Astrocyte (in vitro differentiated cells and primary cell): ENCODE measurements at regions not wholly inside any gene's neighbourhood (a gene's known extent, or its start where the extent isn't known, plus 50 kb on each side); places are given as distances from the start of the nearest gene placed in this dataset.
A peak's percentile ranks its signal among the peaks of the same experiment; 100 is the strongest.

Experiments used
- DNase-seq: peaks from one replicate; pipeline ENCODE4 v3.0.0-alpha.2; 2010; ENCODE audit warnings: low read depth
- FAIRE-seq: peaks from 2 replicates; lab custom pipeline; 2011; peaks lifted over from hg19 to GRCh38; lab: Jason Lieb, UNC
- H2AFZ ChIP-seq: 2 replicates; pipeline ENCODE4 v1.6.0; 2012; ENCODE audit warnings: low read depth, low read length, inconsistent platforms
- H3K27ac ChIP-seq: 2 replicates; pipeline ENCODE4 v1.5.1; 2011; ENCODE audit warnings: low read depth, low read length, inconsistent platforms
- H3K27me3 ChIP-seq: 2 replicates; pipeline ENCODE4 v1.6.0; 2011; ENCODE audit warnings: low read length, inconsistent platforms; ENCODE audit not compliant: insufficient read depth
- H3K36me3 ChIP-seq: 2 replicates; pipeline ENCODE4 v1.5.1; 2011; ENCODE audit warnings: low read length, inconsistent platforms; ENCODE audit not compliant: insufficient read depth
- H3K4me1 ChIP-seq: 2 replicates; pipeline ENCODE4 v1.5.1; 2011; ENCODE audit warnings: low read length, inconsistent platforms; ENCODE audit not compliant: insufficient read depth
- H3K4me2 ChIP-seq: 2 replicates; pipeline ENCODE4 v1.6.0; 2012; ENCODE audit warnings: low read length, inconsistent platforms
- H3K4me3 ChIP-seq: 2 replicates; pipeline ENCODE4 v1.5.1; 2011; ENCODE audit warnings: low read depth, mild to moderate bottlenecking, low read length, inconsistent platforms; ENCODE audit not compliant: insufficient read depth
- H3K79me2 ChIP-seq: 2 replicates; pipeline ENCODE4 v1.6.0; 2012; ENCODE audit warnings: mild to moderate bottlenecking, low read length, inconsistent platforms; ENCODE audit not compliant: insufficient read depth
- H3K9ac ChIP-seq: 2 replicates; pipeline ENCODE4 v1.6.0; 2012; ENCODE audit warnings: mild to moderate bottlenecking, low read length, inconsistent platforms
- H3K9me3 ChIP-seq: 2 replicates; pipeline ENCODE4 v1.5.1; 2012; ENCODE audit warnings: low read depth, mild to moderate bottlenecking, low read length, inconsistent platforms; ENCODE audit not compliant: insufficient read depth
- H4K20me1 ChIP-seq: 2 replicates; pipeline ENCODE4 v1.6.0; 2012; ENCODE audit warnings: low read length, inconsistent platforms; ENCODE audit not compliant: insufficient read depth
- H3K27ac Mint-ChIP-seq: one replicate; pipeline ENCODE4 v1.8.0; 2021; ENCODE audit warnings: mild to moderate bottlenecking, mixed read lengths; ENCODE audit not compliant: unreplicated experiment
- H3K27me3 Mint-ChIP-seq: one replicate; pipeline ENCODE4 v1.8.0; 2021; ENCODE audit warnings: low read depth, mixed read lengths; ENCODE audit not compliant: unreplicated experiment
- H3K36me3 Mint-ChIP-seq: one replicate; pipeline ENCODE4 v1.8.0; 2021; ENCODE audit warnings: low read depth, mixed read lengths; ENCODE audit not compliant: unreplicated experiment
- H3K4me1 Mint-ChIP-seq: one replicate; pipeline ENCODE4 v1.8.0; 2021; ENCODE audit warnings: low read depth, mixed read lengths; ENCODE audit not compliant: unreplicated experiment
- H3K4me3 Mint-ChIP-seq: one replicate; pipeline ENCODE4 v1.8.0; 2021; ENCODE audit warnings: mild to moderate bottlenecking, moderate library complexity, mixed read lengths; ENCODE audit not compliant: unreplicated experiment
- H3K9me3 Mint-ChIP-seq: one replicate; pipeline ENCODE4 v1.8.0; 2021; ENCODE audit warnings: mild to moderate bottlenecking, mixed read lengths; ENCODE audit not compliant: unreplicated experiment
- CTCF ChIP-seq: IDR thresholded peaks from 2 replicates; pipeline ENCODE4 v1.5.1; 2011; ENCODE audit warnings: low read depth, mild to moderate bottlenecking, inconsistent platforms, low read length, moderate library complexity; ENCODE audit not compliant: insufficient read depth
- EZH2 ChIP-seq: IDR thresholded peaks from 2 replicates; pipeline ENCODE4 v1.6.1; 2012; ENCODE audit warnings: mild to moderate bottlenecking, low read length, inconsistent platforms; ENCODE audit not compliant: insufficient read depth

GRCh38 chr1:48109390-48110013 is 112.3 kb upstream of the TRABD2B start:
- no peaks in the 10 kb centered on the region for H3K9me3 ChIP-seq
- no peaks in the 10 kb centered on the region for H3K36me3 ChIP-seq
- H3K4me3 ChIP-seq: no peak overlapping the region
- no peak overlapping the region for H3K27ac Mint-ChIP-seq
- no peaks in the 10 kb centered on the region for H3K79me2 ChIP-seq
- H3K4me1 ChIP-seq: no peaks in the 10 kb centered on the region
- no peak for TF ChIP-seq EZH2
- peak; percentile 97 for TF ChIP-seq CTCF
- no peaks in the 10 kb centered on the region for H3K36me3 Mint-ChIP-seq
- H2AFZ ChIP-seq: no peak overlapping the region
- no peak overlapping the region for H3K4me2 ChIP-seq
- H3K9me3 Mint-ChIP-seq: no peaks in the 10 kb centered on the region
- H3K4me1 Mint-ChIP-seq: no peaks in the 10 kb centered on the region
- H3K9ac ChIP-seq: no peak overlapping the region
- H3K27me3 Mint-ChIP-seq: peaks cover 10% of the 10 kb centered on the region
- peak; percentile 85 for FAIRE-seq
- no peak overlapping the region for H3K4me3 Mint-ChIP-seq
- H3K27me3 ChIP-seq: peaks cover 13% of the 10 kb centered on the region
- no peaks in the 10 kb centered on the region for H4K20me1 ChIP-seq
- peak; percentile 15 for DNase-seq
- H3K27ac ChIP-seq: no peak overlapping the region

GRCh38 chr1:48107516-48107915 is 110.3 kb upstream of the TRABD2B start:
- Mint-ChIP-seq H3K36me3 (no peaks in the 10 kb centered on the region), H3K27ac (no peak overlapping the region), H3K4me1 (no peaks in the 10 kb centered on the region), H3K27me3 (peaks cover 10% of the 10 kb centered on the region), H3K4me3 (no peak overlapping the region), H3K9me3 (no peaks in the 10 kb centered on the region)
- DNase-seq: no peak
- Histone ChIP-seq H3K4me2 (no peak overlapping the region), H3K9me3 (no peaks in the 10 kb centered on the region), H3K9ac (no peak overlapping the region), H4K20me1 (no peaks in the 10 kb centered on the region), H3K4me3 (no peak overlapping the region), H3K36me3 (no peaks in the 10 kb centered on the region), H3K4me1 (no peaks in the 10 kb centered on the region), H3K79me2 (no peaks in the 10 kb centered on the region), H2AFZ (no peak overlapping the region), H3K27ac (no peak overlapping the region), H3K27me3 (peaks cover 13% of the 10 kb centered on the region)
- TF ChIP-seq EZH2: no peak
- TF ChIP-seq CTCF: no peak
- no peak for FAIRE-seq

GRCh38 chr1:48106049-48106448 is 108.9 kb upstream of the TRABD2B start:
- Mint-ChIP-seq H3K9me3 (no peaks in the 10 kb centered on the region), H3K27me3 (peaks cover 15% of the 10 kb centered on the region), H3K36me3 (no peaks in the 10 kb centered on the region), H3K4me3 (no peak overlapping the region), H3K27ac (no peak overlapping the region), H3K4me1 (no peaks in the 10 kb centered on the region)
- Histone ChIP-seq H3K4me2 (no peak overlapping the region), H3K79me2 (no peaks in the 10 kb centered on the region), H3K36me3 (no peaks in the 10 kb centered on the region), H3K4me1 (no peaks in the 10 kb centered on the region), H3K9ac (no peak overlapping the region), H3K27me3 (peaks cover 10% of the 10 kb centered on the region), H3K9me3 (no peaks in the 10 kb centered on the region), H3K27ac (no peak overlapping the region), H3K4me3 (no peak overlapping the region), H4K20me1 (no peaks in the 10 kb centered on the region), H2AFZ (no peak overlapping the region)
- TF ChIP-seq EZH2 (no peak), CTCF (no peak)
- DNase-seq: no peak
- FAIRE-seq: no peak
